Progenitor cell of endocrine pancreas (in vitro differentiated cells): ENCODE measurements at regions not wholly inside any gene's neighbourhood (a gene's known extent, or its start where the extent isn't known, plus 50 kb on each side); places are given as distances from the start of the nearest gene placed in this dataset.

Source experiments
- DNase-seq: peaks from one replicate; pipeline ENCODE4 v3.0.0; 2021; ENCODE audit warnings: low spot score; ENCODE audit not compliant: unreplicated experiment
- H3K27ac Mint-ChIP-seq: 2 replicates; pipeline ENCODE4 v1.8.0; 2021; ENCODE audit warnings: mild to moderate bottlenecking, moderate library complexity, mixed read lengths
- H3K27me3 Mint-ChIP-seq: 2 replicates; pipeline ENCODE4 v1.8.0; 2021; ENCODE audit warnings: mixed read lengths
- H3K36me3 Mint-ChIP-seq: 2 replicates; pipeline ENCODE4 v1.8.0; 2022; ENCODE audit warnings: mixed read lengths; ENCODE audit not compliant: insufficient read depth
- H3K4me1 Mint-ChIP-seq: 2 replicates; pipeline ENCODE4 v1.8.0; 2021; ENCODE audit warnings: low read depth, mixed read lengths
- H3K4me3 Mint-ChIP-seq: 2 replicates; pipeline ENCODE4 v1.8.0; 2021; ENCODE audit warnings: low read depth, mild to moderate bottlenecking, moderate library complexity, mixed read lengths
- H3K9me3 Mint-ChIP-seq: 2 replicates; pipeline ENCODE4 v1.8.0; 2021; ENCODE audit warnings: low read depth, mixed read lengths
- TF ChIP-seq, protein P1 (sequence below): fragments of 200-600 bp; sonication (generic); IDR thresholded peaks from one replicate; pipeline ENCODE4 v1.5.0; 2021; ENCODE audit warnings: antibody characterized with exemption, mild to moderate bottlenecking; ENCODE audit not compliant: unreplicated experiment

DNA sequence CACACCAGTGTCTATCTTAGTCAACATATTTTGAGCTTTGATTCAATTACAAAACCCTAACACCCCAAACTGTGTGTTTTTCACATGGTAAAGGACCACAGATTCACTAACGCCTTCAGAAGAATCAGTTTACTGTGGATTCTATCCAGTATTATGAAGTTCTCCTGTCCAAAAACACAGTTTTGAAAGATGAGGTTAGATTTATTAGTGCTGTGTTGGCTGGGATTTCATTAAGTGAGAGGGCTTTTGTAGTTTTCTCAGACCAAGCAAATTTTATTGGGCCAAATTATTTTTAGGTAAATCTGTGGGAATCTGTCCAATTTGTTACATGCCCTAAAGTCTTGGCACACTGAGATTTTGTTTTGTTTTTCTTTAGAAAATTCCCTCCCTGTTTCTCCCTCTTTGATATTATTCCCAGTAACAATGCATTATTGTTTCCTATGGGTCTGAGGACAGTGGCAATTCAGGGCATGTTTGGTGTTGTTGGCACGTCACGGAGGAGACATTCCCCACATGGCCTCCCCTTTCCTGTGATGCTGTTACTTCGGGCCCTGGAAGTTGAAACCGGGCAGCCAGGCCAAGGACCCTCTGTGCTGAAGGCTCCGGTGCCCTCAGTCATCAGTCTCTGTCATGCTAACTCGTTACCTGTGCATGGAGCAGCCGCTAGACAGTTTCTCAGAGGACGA is 87.5 kb upstream of the ALKAL2 start:
- DNase-seq = no peak
- peaks cover 8% of the 10 kb centered on the region for H3K4me1 Mint-ChIP-seq
- no peak overlapping the region for H3K4me3 Mint-ChIP-seq
- TF ChIP-seq, protein P1, sequence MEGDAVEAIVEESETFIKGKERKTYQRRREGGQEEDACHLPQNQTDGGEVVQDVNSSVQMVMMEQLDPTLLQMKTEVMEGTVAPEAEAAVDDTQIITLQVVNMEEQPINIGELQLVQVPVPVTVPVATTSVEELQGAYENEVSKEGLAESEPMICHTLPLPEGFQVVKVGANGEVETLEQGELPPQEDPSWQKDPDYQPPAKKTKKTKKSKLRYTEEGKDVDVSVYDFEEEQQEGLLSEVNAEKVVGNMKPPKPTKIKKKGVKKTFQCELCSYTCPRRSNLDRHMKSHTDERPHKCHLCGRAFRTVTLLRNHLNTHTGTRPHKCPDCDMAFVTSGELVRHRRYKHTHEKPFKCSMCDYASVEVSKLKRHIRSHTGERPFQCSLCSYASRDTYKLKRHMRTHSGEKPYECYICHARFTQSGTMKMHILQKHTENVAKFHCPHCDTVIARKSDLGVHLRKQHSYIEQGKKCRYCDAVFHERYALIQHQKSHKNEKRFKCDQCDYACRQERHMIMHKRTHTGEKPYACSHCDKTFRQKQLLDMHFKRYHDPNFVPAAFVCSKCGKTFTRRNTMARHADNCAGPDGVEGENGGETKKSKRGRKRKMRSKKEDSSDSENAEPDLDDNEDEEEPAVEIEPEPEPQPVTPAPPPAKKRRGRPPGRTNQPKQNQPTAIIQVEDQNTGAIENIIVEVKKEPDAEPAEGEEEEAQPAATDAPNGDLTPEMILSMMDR = no peak
- H3K36me3 Mint-ChIP-seq = peaks cover 4% of the 10 kb centered on the region
- peaks cover 35% of the 10 kb centered on the region for H3K9me3 Mint-ChIP-seq
- H3K27ac Mint-ChIP-seq = no peak overlapping the region
- H3K27me3 Mint-ChIP-seq = no peaks in the 10 kb centered on the region

DNA sequence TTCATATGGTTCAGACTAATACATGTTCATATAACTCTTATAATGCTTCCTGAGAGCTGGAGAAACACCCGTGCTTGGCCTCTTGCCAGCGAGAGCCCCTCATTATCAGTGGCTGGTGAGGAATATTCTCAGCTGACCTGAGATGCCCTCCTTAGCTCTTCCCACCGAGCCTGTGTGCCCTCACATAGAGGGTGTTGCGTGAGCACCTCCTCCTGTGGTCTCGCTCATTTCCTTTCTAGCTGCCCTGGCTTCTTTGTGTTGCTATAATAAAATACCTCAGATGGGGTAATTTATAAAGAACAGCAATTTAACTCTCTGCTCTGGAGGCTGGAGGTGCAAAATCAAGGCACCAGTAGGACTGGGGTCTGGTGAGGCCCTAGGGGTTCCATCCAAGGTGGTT is 80.5 kb upstream of the ALKAL2 start:
- peaks cover 18% of the 10 kb centered on the region for H3K9me3 Mint-ChIP-seq
- no peak overlapping the region for H3K4me3 Mint-ChIP-seq
- peaks cover 13% of the 10 kb centered on the region for H3K4me1 Mint-ChIP-seq
- peaks cover 5% of the 10 kb centered on the region for H3K27me3 Mint-ChIP-seq
- TF ChIP-seq, protein P1 = no peak
- H3K27ac Mint-ChIP-seq = no peak overlapping the region
- peaks cover 9% of the 10 kb centered on the region for H3K36me3 Mint-ChIP-seq
- no peak for DNase-seq

DNA sequence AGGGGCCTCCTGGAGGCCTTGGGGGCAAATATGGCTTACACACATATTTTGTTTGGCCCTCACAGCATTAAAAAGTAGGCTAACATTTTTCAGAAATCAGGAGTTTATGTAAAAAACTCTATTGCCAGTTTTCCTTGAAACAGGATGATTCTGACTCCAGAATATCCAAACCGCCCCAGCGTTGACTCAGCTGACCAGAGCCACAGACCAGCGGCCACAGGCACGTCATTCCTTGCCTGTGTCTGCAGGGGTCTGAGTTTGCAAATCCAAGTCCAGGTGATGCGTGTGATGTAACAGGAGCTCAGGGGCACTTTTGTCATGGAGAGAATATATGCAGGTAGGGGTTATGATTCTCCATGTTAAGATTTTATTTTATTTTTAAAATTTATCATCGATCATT is 79.4 kb upstream of the ALKAL2 start:
- peaks cover 13% of the 10 kb centered on the region for H3K4me1 Mint-ChIP-seq
- no peak overlapping the region for H3K4me3 Mint-ChIP-seq
- no peak overlapping the region for H3K27ac Mint-ChIP-seq
- no peak for DNase-seq
- TF ChIP-seq, protein P1 = no peak
- peaks cover 5% of the 10 kb centered on the region for H3K27me3 Mint-ChIP-seq
- H3K9me3 Mint-ChIP-seq = peaks cover 19% of the 10 kb centered on the region
- peaks cover 10% of the 10 kb centered on the region for H3K36me3 Mint-ChIP-seq

DNA sequence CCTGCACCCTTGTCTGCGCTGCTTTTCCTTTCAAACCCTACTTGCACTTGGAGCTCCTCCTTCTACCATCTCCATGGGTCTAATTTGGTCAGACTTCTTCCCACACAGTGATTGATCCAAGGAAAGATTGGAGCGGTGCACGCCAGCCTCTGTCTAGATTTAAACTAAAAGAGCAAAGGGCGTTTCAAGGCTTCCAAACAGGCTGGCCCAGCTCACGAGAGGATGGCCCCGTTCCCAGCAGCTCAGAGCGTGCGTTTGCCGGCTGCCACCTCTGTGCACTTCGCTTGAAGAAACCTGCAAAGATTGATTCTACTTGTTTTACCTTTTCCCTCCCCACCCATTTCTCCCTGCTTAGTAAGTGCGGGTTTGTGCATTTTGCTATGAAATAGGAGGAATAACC is 78.8 kb upstream of the ALKAL2 start:
- Mint-ChIP-seq H3K27me3 (peaks cover 5% of the 10 kb centered on the region), H3K4me3 (no peak overlapping the region), H3K36me3 (peaks cover 10% of the 10 kb centered on the region), H3K4me1 (peaks cover 13% of the 10 kb centered on the region), H3K9me3 (peaks cover 16% of the 10 kb centered on the region), H3K27ac (no peak overlapping the region)
- no peak for DNase-seq
- TF ChIP-seq, protein P1 = no peak

DNA sequence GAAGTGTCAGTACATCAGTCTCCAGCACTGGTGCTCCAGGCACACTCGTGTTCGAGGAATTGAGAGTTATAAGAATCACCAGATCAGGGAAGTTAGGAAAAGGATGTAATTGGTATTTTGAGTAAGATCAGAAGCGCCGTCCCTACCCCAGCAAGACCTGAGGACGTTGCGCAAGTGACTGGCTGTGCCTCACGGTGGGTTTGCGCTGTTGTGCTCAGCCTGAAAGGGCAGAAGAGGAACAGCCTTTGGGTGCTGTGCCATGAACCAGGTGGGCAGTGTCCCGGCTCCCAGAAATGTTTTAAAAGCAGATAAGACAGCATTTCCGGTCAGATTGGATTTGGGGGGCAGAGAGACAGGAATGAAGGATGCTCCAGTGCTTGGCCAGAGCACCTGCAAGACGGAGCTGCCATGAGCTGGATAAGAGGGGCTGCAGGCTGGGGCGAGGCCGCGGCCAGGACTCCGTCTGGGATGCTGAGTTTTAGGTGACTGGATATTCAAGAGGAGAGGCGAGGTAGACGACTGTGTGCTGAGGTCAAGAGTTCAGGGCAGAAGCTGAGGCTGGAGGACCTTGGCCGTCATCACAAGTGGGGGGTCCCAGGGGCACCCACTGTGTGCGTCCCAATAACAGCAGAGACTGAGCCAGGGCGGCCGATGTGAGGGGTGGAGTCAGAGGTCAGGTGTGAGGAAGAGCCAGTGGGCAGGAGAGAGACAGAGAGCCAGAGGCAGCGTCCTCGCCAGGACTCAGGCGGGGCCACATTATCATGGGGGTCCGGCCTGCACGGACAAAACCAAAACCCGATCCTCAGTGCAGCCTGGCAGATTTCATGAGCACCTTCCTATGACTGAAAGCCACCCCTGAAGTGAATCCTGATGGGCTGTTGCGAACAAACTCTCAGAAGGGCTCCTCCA is 77.7 kb upstream of the ALKAL2 start:
- TF ChIP-seq, protein P1 = no peak
- peaks cover 13% of the 10 kb centered on the region for H3K9me3 Mint-ChIP-seq
- no peak overlapping the region for H3K27ac Mint-ChIP-seq
- H3K4me3 Mint-ChIP-seq = no peak overlapping the region
- peaks cover 13% of the 10 kb centered on the region for H3K4me1 Mint-ChIP-seq
- no peak for DNase-seq
- peaks cover 5% of the 10 kb centered on the region for H3K27me3 Mint-ChIP-seq
- peaks cover 10% of the 10 kb centered on the region for H3K36me3 Mint-ChIP-seq
